OCI-LY1 (cell line): ENCODE measurements at regions not wholly inside any gene's neighbourhood (a gene's known extent, or its start where the extent isn't known, plus 50 kb on each side); places are given as distances from the start of the nearest gene placed in this dataset.

Experiments
- CTCF ChIP-seq: fragments of 200-600 bp; sonication (generic), shearing (Covaris generic); IDR thresholded peaks from 2 replicates; pipeline ENCODE4 v1.5.1; 2017; ENCODE audit warnings: mild to moderate bottlenecking, antibody characterized with exemption, low read length, moderate library complexity, mixed read lengths
- EZH2 ChIP-seq: fragments of 200-600 bp; sonication (generic), shearing (Covaris generic); IDR thresholded peaks from 2 replicates; pipeline ENCODE4 v1.8.0; 2017; ENCODE audit warnings: borderline replicate concordance, mixed run types, mild to moderate bottlenecking, antibody characterized with exemption, low read length, moderate library complexity, mixed read lengths

- TF ChIP-seq CTCF: no peak
- TF ChIP-seq EZH2: no peak
These were observed 1317.6 kb downstream of the ADGRL3 start for GRCh38 chr4:62517716-62518115.
